ENCODE measurements at regions not wholly inside any gene's neighbourhood (a gene's known extent, or its start where the extent isn't known, plus 50 kb on each side); places are given as distances from the start of the nearest gene placed in this dataset.

- Histone ChIP-seq H3K9me3 (no peaks in the 10 kb centered on the region), H3K4me1 (ENCODE audit: control insufficient read depth in 1 of 2, low read depth in 2 of 2) (no peaks in the 10 kb centered on the region), H3K4me3 (no peak overlapping the region), H3K27ac (no peak overlapping the region), H3K36me3 (no peaks in the 10 kb centered on the region), H3K27me3 (replicated peaks; ENCODE audit: insufficient read depth) (no peaks in the 10 kb centered on the region)
- ATAC-seq (ENCODE audit: insufficient number of reproducible peaks, low FRiP score, low read depth) (no peak), DNase-seq (ENCODE audit: low spot score) (no peak)
- TF ChIP-seq CTCF (IDR thresholded peaks at IDR 0.05): no peak
These were observed 2089.7 kb upstream of the CELF4 start for GRCh38 chr18:39655341-39655740.

- ATAC-seq (ENCODE audit: insufficient number of reproducible peaks, low FRiP score, low read depth) (no peak), DNase-seq (ENCODE audit: low spot score) (no peak)
- H3K27me3 ChIP-seq (replicated peaks; ENCODE audit: insufficient read depth): no peaks in the 10 kb centered on the region
- H3K9me3 ChIP-seq: no peaks in the 10 kb centered on the region
- no peak overlapping the region for H3K4me3 ChIP-seq
- no peaks in the 10 kb centered on the region for H3K4me1 ChIP-seq (ENCODE audit: control insufficient read depth in 1 of 2, low read depth in 2 of 2)
- TF ChIP-seq CTCF (IDR thresholded peaks at IDR 0.05): no peak
- H3K27ac ChIP-seq: no peak overlapping the region
- H3K36me3 ChIP-seq: no peaks in the 10 kb centered on the region
These were observed 2087.6 kb upstream of the CELF4 start for GRCh38 chr18:39653221-39653620.

- ATAC-seq (ENCODE audit: insufficient number of reproducible peaks, low FRiP score, low read depth) (no peak), DNase-seq (ENCODE audit: low spot score) (no peak)
- Histone ChIP-seq H3K4me1 (ENCODE audit: control insufficient read depth in 1 of 2, low read depth in 2 of 2) (no peaks in the 10 kb centered on the region), H3K36me3 (no peaks in the 10 kb centered on the region), H3K27me3 (replicated peaks; ENCODE audit: insufficient read depth) (no peaks in the 10 kb centered on the region), H3K9me3 (no peaks in the 10 kb centered on the region), H3K4me3 (no peak overlapping the region), H3K27ac (no peak overlapping the region)
- TF ChIP-seq CTCF (IDR thresholded peaks at IDR 0.05): no peak
These were observed 2083.0 kb upstream of the CELF4 start for GRCh38 chr18:39648616-39649015.

- no peak for DNase-seq (ENCODE audit: low spot score)
- Histone ChIP-seq H3K36me3 (no peaks in the 10 kb centered on the region), H3K27me3 (replicated peaks; ENCODE audit: insufficient read depth) (no peaks in the 10 kb centered on the region), H3K9me3 (no peaks in the 10 kb centered on the region), H3K4me3 (no peak overlapping the region), H3K4me1 (ENCODE audit: control insufficient read depth in 1 of 2, low read depth in 2 of 2) (no peaks in the 10 kb centered on the region), H3K27ac (no peak overlapping the region)
- no peak for TF ChIP-seq CTCF (IDR thresholded peaks at IDR 0.05)
- ATAC-seq (ENCODE audit: insufficient number of reproducible peaks, low FRiP score, low read depth): no peak
These were observed 2082.3 kb upstream of the CELF4 start for GRCh38 chr18:39647627-39648534.

- H3K4me1 ChIP-seq (ENCODE audit: control insufficient read depth in 1 of 2, low read depth in 2 of 2): no peaks in the 10 kb centered on the region
- H3K36me3 ChIP-seq: no peaks in the 10 kb centered on the region
- no peaks in the 10 kb centered on the region for H3K27me3 ChIP-seq (replicated peaks; ENCODE audit: insufficient read depth)
- no peak for ATAC-seq (ENCODE audit: insufficient number of reproducible peaks, low FRiP score, low read depth)
- DNase-seq (ENCODE audit: low spot score): no peak
- H3K4me3 ChIP-seq: no peak overlapping the region
- no peak overlapping the region for H3K27ac ChIP-seq
- no peaks in the 10 kb centered on the region for H3K9me3 ChIP-seq
- TF ChIP-seq CTCF (IDR thresholded peaks at IDR 0.05): no peak
These were observed 2072.6 kb upstream of the CELF4 start for GRCh38 chr18:39638224-39638623.
